ENCODE measurements at regions not wholly inside any gene's neighbourhood (a gene's known extent, or its start where the extent isn't known, plus 50 kb on each side); places are given as distances from the start of the nearest gene placed in this dataset.

DNA sequence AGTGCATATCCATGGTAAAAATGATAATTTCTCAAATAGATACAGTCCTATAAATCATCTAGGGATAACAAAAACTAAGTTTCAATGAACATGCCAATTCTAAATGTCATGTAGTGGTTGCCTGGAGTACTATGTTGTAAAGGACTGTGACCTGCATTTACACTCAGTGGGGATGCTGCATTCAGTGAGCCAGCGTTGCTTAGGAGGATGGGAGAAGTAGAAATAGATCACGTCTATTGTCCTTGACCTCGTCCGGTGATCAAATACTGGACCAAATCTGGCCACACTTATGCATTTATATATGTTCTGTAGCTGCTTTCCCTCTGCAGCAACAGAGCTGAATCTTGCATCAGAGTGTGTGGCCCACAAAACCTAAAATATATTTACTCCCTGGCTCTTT, 139.0 kb upstream of the ETAA1 start:
- no peak for DNase-seq

DNA sequence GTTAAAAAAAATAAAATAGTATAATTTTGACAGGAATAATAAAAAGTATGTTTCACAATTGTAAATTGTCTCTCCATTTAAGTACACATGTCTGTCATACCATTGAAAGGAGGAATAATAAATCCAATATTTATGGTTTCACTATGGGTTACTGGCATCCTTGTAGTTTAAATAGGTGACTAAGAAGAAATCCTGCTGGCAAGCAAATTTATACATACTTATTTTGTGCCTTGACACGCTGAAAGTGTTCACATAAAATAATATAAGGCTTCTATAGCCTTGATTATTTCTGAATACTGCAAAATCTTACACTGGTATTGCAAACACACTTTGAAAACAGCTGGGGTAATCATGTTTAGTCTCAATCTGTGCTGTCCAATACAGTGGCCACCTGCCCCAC, 138.3 kb upstream of the ETAA1 start:
- no peak for DNase-seq

DNA sequence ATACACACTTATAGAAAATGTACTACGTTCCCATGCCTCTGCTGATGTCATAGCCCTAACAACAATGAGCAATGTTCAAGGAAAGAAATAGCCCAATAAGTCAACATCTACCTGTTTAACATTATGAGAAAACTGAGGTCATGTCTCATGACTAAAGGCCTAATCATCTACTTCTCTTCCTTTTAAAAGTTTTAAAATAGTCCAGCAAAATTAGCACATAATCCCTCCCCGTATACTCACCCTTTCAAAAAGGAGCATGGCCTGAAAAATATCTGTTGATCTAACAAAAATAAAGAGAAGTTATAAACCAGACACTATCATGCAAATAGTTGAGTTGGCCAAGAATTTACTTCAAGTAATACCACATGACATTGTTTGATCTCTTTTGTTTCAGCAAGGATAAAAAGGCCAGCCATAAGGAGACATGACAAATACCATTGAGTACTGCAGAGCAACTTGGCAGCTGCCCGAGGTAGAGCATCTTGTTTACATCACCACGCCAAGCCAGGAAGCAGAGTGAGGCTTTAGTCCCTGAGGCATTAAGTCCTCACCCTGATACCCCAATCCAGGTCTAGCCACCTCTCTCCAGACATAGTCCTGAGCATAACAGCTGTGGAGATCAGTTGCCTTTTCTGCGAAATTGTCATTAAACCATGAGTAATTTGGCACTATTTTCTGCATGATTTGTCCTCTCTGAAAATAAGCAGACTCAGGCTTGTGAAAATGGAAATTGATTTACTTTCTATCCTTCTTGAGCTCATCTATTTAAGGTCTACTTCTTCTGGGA, 137.4 kb upstream of the ETAA1 start:
- no peak for DNase-seq

DNA sequence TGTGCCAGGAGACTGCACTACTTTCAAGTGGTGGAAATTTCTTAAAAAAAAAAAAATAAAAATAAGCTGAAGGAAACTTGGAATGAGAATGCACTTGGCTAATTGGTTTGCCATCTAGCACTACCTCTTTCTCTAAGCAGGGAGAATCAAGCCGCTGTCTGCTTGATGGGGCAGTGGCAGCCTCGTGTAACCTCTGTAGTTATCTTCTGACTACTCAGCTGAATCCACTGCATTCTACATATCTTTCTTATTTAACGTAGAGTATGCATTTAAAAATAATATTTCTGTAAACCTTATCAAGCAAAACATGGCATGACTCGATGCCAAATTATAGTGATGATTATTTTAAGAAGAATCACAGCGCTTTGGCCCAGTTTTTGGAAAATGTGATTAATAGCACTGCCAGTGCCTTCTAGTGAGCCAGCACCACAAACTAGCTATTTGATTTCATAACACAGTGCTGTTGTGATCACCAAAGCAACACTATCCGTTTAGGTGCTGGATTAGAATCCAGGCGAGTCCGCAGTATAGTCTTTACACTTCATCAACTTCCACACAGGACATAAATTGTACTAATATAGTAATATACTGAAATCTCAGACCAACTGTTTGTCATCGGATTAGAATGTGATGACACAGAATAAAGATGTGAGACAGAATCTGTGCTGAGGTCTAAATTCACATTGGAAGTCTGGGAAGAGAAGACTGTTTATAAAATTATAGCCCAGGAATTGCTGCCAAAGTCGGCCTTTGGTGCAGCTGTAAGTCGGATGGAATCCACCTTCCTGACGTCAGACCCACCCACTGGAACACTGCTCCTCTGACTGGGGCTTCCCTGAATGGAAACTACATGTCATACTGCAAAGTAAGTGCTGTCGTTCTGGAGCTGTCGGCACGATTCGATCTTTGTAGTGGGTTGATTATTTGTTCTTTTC, 136.5 kb upstream of the ETAA1 start:
- DNase-seq: no peak

DNA sequence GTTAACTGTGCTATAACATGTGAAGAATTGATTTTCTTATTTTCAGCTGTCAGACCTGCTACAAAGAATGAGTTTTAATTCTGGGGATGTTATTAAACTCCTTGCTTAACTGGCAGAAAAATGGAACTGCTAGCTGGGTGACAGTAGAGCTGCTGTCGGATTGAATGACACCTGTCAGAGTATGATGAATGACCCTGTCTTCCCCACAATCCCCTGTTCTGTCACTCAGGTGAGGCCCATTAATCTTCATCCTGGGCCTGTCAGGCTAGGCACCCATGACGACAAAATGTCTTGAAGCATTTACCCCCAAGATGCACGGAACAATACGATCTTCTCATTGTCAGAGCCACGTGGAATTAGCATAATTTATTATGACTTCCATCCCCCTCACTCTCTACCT, 129.9 kb upstream of the ETAA1 start:
- DNase-seq: no peak

DNA sequence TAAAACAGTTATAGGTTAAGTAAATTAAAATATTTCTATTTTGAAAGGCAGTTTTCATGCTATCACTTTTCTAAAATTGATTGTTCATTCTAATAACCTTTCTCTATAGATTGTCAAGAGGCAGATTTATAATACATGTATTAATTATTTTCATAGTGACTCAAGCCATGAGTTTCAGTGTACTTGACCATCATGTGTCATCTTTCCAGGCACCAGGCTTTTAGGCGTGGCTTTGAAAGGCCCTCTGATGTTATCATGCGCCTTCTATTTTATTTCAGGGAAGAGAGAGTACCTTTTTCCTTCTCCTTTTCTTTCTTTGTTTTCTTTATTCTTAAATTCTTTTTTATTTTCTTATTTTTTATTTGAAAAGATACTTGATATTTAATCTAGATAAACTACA, 128.3 kb upstream of the ETAA1 start:
- no peak for DNase-seq

DNA sequence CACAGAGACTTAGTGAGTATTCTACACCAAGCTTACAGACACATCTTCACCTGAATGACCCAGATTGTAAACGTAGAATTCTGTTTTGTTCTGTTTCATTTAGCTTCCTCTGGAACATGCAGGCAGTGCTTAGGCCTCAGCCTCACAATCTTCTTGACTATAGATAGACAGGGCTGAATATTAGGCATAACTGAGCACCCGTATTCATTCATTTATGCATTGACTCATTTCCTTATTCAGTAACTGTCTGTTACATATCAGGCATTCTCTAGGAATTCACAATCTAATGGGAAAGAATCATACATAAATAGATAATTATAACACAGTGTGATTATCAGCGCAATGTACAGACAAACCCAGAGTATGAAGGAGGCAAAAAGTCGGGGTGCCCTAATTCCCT, 124.9 kb upstream of the ETAA1 start:
- DNase-seq: no peak

DNA sequence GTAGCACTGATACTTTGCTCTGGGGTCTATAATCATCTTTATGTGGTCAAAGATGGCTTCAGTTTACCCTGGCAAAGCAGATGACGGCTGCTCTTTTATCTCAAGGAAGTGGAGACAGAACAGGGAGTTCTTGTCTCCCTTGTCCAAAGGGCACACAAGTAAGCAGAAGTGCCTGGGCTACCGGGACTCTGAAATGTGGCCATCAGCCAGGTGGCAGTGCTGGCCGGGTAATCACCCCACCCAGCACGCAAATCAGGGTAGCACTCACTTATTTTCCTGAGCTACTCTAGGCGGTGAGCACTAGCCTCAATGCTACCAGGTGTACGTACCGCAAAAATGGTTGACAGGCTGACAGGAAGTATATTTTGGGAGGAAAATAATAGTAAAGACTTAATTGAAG, 119.7 kb upstream of the ETAA1 start:
- DNase-seq: no peak

DNA sequence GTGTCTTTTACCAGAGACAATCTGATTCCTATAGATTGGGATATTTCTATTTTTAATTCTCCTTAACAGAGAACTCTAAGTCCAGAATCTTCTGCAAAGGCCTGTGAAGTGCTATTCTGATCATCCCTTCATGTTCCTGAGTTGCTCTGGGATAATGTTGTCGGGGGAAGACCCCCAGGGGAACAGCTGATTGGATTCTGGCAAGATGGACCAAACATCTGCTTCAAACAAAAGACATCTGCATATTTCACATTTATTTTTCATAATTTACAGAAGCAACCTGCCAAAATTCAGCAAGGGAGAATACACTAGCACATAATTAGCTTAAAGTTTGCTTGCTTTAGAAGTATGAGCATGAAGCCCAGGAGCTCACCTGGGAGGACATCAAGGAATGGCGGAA, 116.0 kb upstream of the ETAA1 start:
- DNase-seq: no peak

DNA sequence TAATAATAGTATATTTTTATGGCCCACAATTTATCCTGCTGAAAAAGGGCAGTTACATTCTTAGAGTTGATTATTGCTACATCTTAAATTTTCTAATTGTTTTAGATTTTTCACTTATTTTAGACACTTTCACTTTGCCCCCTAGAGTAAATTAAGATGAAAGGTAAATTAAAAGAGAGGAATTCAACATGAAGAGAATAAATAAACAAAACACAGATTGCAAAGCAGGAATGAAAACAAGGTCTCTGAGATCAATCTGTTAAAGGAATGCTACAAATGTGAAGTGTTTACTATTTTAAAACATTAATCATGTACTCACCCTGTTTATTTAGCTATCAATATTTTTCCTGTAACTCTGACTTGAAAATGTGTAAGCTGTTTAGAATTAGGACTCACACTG, 113.5 kb upstream of the ETAA1 start:
- DNase-seq: no peak

DNA sequence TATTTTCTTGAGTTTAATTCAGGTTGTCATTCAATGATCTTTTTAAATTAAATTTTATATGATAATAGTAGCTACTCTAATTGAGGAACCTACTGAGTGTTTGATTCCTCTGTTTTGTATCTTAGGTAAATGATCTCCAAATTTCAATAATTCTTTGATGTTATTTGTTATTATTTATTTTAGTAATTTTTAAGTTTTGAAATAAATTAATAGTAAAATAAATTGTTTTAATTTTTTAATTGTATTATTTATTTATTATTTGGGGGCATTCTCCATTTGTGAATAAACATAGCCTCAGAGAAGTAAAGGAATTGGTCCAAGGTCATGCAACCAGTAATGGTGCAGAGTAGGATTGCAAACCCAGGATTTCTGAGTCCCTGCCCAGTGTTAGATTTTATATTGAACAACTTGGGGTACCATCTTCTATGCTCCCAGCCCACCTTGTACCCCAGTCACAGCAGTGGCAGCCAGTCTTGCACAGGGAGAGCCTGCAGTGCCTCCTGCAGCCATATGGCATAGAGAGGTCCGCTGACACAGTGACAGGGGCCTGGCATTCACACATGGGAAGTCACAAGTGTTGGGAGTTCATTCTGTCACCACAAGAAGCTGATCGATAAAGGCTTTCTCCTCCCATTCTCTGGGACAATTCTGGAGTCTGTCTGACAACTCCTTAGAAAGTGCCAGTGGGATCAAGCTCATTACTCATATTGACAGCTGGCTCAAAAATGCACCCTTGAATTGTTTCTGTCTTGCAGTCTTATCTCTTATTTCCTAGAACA, 110.0 kb upstream of the ETAA1 start:
- no peak for DNase-seq

DNA sequence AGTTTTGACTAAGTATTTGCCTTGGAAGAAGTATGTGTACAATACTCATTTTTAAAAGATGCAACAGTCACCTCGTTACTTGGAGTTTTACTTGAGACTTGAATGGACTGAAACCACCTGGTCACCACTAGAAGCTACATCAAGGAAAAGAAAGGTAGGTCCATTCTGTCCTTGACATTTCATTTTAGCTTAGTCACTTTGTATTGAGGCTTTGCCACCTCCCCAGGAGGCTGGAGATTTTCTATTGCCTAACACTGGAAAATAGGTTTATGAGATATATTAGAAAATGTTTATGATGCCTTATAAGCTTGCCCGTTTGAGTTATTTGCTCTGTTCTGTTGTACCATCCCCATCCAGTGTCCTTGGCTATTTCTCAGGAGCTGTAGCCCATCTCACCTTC, 107.9 kb upstream of the ETAA1 start:
- no peak for DNase-seq

DNA sequence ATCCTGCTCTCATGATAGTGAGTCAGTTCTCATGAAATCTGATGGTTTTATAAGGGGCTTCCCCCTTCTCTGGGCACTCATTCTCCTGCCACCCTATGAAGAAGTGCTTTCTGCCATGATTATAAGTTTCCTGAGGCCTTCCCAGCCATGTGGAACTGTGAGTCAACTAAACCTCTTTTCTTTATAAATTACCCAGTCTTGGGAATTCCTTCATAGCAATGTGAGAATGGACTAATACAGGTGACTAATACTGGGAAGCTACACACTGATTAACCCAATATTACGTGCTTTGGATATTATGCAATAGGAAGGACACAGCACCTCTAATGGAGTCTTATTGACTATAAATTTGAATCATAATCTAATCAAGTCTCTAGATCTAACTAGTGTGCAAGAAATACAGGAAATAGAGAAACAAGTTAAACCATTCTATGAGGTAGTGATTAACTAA, 107.2 kb upstream of the ETAA1 start:
- DNase-seq: peak; percentile 7 to 41 (median 7)

DNA sequence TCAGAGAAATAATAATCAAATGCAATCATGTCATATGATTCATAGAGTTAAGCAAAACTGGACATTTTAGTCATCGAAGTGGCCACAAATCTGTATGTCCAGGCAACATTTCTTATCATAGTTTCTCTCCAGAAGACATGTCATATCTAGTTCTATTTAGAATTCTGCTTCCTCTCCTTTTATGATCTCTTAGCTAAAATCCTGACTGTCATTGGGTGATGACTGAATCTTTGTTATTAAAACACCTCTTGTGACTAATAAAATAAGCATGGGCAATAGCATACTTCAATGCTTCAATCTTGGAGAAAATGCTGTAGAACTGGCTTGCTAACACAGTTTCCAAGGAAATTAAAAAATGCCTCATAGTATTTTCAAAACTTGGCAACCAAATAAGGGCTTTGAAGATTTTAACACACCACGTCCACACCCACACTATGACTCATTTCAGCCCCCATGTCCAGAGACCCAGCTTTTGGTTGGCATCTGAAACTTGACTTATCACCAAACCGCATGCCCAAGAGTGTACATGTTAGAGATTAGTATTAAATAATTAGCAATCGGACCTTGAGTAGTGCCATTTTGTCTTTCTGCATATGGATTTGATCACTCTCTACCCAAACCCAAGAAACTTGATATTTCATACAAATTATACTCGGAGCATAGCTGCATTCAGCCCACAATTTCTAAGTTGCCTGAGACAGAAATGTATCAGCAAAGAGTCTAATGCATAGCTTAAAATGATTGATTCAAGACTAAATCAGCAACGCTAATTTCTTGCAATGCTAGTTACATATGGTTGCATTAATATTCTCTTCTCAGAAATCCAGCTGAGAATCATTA, 106.5 kb upstream of the ETAA1 start:
- no peak for DNase-seq

DNA sequence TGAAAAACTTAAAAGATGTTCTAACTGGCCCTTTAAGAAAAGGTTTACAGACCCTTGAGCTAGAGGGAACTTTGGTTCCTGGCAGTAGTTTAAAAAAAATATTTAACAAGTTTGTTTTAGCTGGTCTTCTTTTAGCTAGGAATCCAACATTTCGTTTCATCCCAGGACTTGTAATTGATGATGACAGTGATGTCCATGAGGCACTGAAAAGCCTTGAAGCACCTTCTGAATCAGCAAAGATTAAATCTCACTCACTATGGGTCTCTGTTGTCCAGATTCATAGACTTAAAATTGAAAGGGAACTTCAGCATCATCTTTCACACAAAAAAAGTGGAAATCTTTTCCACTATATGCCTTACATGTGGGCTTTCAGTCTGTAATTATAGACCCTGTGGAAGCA, 102.9 kb upstream of the ETAA1 start:
- DNase-seq: no peak

DNA sequence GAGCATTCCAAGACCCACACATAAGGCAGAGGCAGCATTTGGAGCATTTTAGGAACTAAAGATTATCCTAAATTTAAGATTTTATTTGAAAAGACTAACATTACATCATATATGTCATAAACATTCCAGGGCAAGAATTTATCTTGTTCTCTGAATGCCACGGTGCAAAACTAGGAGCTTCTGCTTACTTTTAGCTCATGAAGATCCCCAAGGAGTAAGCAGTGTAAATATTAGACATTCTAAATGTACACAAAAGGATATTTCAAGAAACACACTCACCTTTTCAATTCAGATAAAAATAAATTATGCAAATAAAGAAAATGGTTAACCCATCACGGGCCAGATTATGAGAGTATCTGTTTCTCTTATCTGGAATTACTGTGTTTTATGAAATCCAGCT, 101.7 kb upstream of the ETAA1 start:
- DNase-seq: no peak

DNA sequence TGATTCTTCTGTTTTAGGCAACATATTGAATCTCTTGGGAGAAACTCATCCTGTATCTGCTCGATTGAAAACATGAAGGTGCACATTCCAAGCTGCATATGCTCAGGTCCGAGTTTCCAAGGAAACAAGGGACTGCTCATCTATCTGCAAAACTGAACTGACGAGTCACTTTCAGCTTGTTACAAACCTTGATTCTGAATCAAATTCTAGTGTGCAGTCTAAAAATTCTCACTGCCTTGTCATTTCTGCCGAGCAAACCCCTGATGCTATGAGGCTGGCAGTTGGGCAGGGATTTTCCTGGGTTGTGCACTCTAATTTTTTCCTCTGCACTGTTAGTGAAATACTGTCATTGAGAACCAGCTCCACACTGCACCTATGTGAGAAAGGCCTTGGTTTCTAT, 101.3 kb upstream of the ETAA1 start:
- DNase-seq: no peak

DNA sequence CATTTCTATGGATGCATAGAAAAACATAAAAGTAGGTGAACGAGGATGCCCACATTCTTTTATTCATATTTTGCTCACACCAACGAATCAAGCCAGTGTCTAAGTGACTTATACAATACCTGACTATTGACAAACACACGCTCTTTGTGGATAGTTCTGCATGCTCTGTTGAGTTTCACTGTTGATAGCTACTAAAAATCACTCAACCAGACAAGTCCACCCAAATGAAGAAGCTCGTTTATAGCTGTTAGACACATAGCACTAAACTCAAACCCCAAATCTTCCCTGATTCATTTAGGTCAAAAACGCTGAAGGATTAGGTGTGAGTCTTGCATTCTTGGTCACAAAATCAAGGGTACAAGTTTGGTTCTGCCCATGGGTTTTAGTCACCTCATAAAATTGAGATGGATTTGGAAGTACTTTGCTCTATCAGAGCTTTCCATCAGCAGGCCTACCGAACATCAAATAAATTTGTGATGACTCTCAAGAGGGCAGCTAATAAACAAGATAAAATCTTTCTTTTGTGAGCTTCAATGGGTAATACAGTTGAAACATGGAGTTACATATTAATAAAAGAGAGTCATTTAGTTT, 92.7 kb upstream of the ETAA1 start:
- no peak for DNase-seq

DNA sequence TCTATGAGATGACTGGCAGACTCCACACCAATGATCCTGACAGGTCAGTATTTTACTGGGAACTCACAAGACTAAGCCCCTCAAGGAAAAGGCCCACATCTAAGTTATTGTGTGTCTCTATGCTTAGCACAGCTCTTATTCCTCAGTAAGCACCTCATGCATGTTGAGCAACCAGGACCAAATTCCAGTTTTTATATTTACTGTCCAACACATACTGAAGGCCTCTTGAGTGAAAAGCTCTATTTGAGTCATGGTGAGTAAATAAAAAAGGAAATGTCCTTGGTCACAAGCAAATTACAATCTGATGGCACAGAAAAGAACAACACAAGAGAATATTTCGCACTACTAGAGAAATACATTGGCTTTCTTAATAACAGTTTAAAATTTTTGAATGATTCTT, 87.9 kb upstream of the ETAA1 start:
- no peak for DNase-seq

DNA sequence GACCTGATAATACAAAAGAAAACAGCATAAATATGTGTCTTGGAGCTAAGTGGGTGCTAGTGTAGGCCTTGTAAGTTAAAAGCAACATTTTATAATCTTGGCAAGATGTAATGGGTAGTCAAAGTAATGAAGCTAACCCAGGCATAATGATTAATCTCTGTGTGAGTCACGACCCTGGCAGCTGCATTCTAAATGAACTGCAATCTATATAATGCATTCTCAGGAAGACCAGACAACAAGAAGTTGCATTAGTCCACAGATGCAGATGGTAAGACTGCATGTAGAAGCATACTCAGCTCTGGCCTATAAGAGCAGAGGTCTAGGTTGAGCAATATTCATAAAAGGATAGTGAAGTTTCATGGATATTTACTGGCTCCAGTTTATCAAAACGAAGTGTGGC, 85.6 kb upstream of the ETAA1 start:
- DNase-seq: no peak

DNA sequence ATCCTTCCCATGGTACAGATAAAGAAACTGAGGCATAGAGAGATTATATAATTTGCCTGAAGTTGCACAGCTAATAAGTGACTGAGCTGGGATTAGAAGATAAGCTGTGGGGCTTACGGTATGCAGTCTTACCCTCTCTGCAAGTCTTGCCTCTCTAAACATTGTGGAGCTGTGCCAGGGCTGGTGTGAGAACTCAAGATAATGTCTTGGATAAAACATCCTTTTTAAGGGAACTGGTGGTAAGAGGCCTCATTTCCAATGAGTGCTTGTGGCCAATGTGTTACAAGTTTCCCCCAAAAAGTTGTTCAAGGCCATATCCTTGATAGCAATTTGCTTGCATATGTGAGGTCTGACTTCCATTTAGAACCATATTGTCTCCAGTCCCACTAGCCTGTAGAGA, 84.3 kb upstream of the ETAA1 start:
- no peak for DNase-seq

DNA sequence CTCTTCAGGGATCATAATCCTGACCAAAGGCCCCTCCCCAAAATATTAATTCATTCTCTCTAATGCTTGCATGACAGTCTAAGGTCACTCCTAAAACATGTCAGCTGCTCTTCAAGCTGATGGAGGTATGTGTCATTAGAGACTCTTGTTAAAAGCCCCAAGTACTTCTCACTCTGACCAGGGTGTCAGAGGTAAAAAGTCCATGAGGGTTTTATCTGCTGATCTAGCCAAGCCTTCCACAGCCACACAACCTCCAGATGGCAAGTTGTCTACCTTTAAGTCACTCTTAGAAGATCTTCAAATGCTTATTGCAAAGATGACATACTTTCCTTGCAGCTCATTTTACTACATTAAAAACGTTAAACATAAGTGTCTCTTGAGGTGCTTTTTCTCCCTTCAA, 83.6 kb upstream of the ETAA1 start:
- no peak for DNase-seq

Measured in suppressor macrophage treated with lipopolysaccharide for 1 hour (primary cell).